Testis (tissue), 2 donors: ENCODE measurements at regions not wholly inside any gene's neighbourhood (a gene's known extent, or its start where the extent isn't known, plus 50 kb on each side); places are given as distances from the start of the nearest gene placed in this dataset.

Source experiments
- DNase-seq: peaks from one replicate; pipeline ENCODE4 v3.0.0-alpha.2; 2019
- H3K27ac ChIP-seq, 2 donors: fragments of 200-600 bp; sonication (generic); one replicate each; pipeline ENCODE4 v1.5.1; 2019
- H3K27me3 ChIP-seq: fragments of 200-600 bp; sonication (generic); one replicate; pipeline ENCODE4 v1.5.1; 2019
- H3K36me3 ChIP-seq: fragments of 200-600 bp; sonication (generic); one replicate; pipeline ENCODE4 v1.5.1; 2017; ENCODE audit warnings: low read depth; ENCODE audit errors: missing control alignments
- H3K4me1 ChIP-seq: fragments of 200-600 bp; sonication (generic); one replicate; pipeline ENCODE4 v1.5.1; 2019
- H3K4me3 ChIP-seq, 2 donors: fragments of 200-600 bp; sonication (generic); one replicate each; pipeline ENCODE4 v1.5.1; 2017 to 2019
- H3K9me3 ChIP-seq: fragments of 200-600 bp; sonication (generic); one replicate; pipeline ENCODE4 v1.5.1; 2017
- POLR2A ChIP-seq: fragments of 450-650 bp; IDR thresholded peaks from one replicate; pipeline ENCODE4 v1.6.1; 2017; ENCODE audit warnings: antibody characterized with exemption, mild to moderate bottlenecking, moderate library complexity
- WGBS, 2 donors: methylation state at CpG; one replicate each; pipeline ENCODE4 v1.1.5; 2018; 5-methylcytosine and 5-hydroxymethylcytosine counted together
- intact Hi-C: fragments of 100-400 bp; cut with DNase I; formaldehyde crosslinking; loops from one replicate; pipeline ENCODE4 v1.15.1; 2023; ENCODE audit warnings: low total_unique reads
- TF ChIP-seq, protein P1 (sequence below), 3 experiments: fragments of 450-650 bp in 2 of 3; fragments of 200-600 bp in 1 of 3; sonication (generic) in 1 of 3; IDR thresholded peaks; one replicate each; pipeline ENCODE4 v1.5.1; 2016 to 2019; ENCODE audit warnings: antibody characterized with exemption in 3 of 3, mild to moderate bottlenecking in 2 of 3, moderate library complexity in 1 of 3

DNA sequence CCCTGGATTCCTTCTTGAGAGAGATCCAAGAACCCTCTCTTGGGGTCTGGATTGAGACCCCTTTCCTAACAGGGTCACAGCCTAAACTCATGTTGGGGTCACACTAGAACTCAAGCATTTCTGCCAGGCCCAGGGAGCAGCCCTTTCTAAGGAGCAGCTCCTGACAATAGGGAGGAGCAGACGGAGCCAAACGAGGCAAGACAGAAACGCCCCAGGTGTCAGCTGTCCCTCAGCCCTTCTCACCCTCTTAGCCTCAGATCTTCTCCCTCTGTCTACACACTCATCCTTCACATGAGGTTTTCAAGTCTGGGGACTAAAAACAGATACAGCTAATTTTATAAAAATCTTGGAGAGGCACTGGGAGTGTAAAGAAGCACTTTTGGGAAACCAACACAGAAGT is 157.2 kb downstream of the SOCS6 start:
- WGBS, 2 donors, result 48 to 53% methylated on average over 3 of the region's 3 CpGs

DNA sequence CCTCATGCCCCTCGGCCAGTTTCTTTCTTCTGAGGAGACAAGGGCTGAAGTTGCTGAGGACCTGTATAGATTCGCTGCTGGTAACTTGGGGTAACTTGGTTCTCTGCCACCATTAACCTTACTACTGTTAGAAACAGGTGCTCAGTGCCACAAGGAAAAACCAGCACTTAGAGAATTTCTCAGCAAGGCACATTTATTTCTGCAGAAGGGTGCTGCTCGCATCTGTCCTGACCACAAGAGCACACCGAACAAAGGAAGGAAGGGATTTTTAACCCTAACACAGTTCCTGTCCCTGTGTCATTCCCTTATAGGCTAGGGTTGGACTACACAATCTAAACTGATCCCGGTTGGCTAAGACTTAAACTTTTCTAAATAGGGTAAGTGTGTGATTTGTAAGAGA is 154.1 kb downstream of the SOCS6 start:
- Histone ChIP-seq H3K4me1 (no peaks in the 10 kb centered on the region), H3K27me3 (no peaks in the 10 kb centered on the region), H3K9me3 (no peaks in the 10 kb centered on the region), H3K27ac (no peak overlapping the region), H3K36me3 (no peaks in the 10 kb centered on the region), H3K4me3 (no peak overlapping the region)
- intact Hi-C loops, result no loop called here
- DNase-seq, result no peak
- TF ChIP-seq, protein P1, sequence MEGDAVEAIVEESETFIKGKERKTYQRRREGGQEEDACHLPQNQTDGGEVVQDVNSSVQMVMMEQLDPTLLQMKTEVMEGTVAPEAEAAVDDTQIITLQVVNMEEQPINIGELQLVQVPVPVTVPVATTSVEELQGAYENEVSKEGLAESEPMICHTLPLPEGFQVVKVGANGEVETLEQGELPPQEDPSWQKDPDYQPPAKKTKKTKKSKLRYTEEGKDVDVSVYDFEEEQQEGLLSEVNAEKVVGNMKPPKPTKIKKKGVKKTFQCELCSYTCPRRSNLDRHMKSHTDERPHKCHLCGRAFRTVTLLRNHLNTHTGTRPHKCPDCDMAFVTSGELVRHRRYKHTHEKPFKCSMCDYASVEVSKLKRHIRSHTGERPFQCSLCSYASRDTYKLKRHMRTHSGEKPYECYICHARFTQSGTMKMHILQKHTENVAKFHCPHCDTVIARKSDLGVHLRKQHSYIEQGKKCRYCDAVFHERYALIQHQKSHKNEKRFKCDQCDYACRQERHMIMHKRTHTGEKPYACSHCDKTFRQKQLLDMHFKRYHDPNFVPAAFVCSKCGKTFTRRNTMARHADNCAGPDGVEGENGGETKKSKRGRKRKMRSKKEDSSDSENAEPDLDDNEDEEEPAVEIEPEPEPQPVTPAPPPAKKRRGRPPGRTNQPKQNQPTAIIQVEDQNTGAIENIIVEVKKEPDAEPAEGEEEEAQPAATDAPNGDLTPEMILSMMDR (IDR thresholded peaks at IDR 0.05), result no peak
- no peak for TF ChIP-seq POLR2A
- 75 to 85% methylated on average over 5 of the region's 5 CpGs for WGBS, 2 donors

More for the DNA sequence above, 157.2 kb downstream of the SOCS6 start:
- TF ChIP-seq, protein P1 (IDR thresholded peaks at IDR 0.05), result no peak
- TF ChIP-seq POLR2A, result no peak
- Histone ChIP-seq H3K9me3 (no peaks in the 10 kb centered on the region), H3K27me3 (no peaks in the 10 kb centered on the region), H3K27ac (no peak overlapping the region), H3K4me3 (no peak overlapping the region), H3K36me3 (no peaks in the 10 kb centered on the region), H3K4me1 (no peaks in the 10 kb centered on the region)
- DNase-seq, result no peak
- intact Hi-C loops, result no loop called here

DNA sequence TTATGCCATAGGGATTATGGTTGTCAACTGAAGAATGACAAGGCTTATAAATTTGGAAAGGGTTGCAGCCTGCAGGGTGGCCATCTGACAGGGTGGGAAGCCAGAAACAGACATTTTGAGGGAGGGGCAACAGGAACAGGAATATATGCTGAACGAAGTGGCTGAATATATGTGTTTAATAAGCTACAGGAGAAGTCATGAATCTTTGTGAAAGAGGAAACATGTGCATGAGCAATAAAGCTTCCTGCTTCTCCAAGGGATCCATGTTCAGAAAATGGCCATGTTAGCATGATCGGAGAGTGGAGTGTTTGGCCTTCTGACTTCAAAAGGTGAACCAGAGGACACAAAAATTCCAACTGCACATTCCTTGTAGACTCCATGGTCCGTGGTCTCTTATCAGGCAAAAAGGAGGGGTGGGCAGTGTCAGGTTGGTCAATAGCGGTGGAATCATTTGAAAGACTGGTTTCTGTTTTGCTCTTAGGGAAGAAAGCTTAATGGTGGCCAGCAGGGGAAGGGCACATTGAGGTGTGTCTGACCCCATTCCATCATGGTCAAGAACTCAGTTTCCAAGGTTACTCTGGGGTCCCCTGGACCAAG is 144.1 kb downstream of the SOCS6 start:
- 68% methylated on average over 4 of the region's 4 CpGs for WGBS, 2 donors
- intact Hi-C loops, result loop anchor here (10.0 kb wide), 1 partner anchor 238 kb away; no protein-coding TSS in a partner anchor

DNA sequence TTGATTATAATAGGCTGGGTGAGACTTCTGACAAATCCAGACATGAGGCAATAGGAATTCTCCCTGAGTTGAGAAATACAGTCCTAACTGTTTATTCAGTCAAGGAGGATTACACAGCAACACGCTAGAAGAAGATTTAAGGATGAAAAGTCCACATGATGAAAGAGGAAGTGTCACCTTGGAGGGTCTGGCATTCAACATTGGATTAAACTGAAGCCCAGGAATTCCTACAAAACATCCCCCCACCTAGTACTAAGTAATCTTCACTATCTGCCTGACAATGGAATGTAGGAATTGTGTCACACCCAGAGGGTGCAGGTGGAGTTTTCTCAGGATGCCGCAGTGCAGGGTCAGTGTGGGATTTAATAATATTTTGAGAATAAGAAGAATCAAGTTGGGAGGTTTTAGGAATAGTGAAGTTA is 142.4 kb downstream of the SOCS6 start:
- Histone ChIP-seq H3K4me3 (no peak overlapping the region), H3K36me3 (no peaks in the 10 kb centered on the region), H3K9me3 (no peaks in the 10 kb centered on the region), H3K27me3 (no peaks in the 10 kb centered on the region), H3K27ac (no peak overlapping the region), H3K4me1 (no peaks in the 10 kb centered on the region)
- no peak for DNase-seq
- WGBS, 2 donors, result 56 to 74% methylated on average over 2 of the region's 2 CpGs
- intact Hi-C loops, result loop anchor here (10.0 kb wide), 1 partner anchor 236 kb away; no protein-coding TSS in a partner anchor
- TF ChIP-seq, protein P1 (IDR thresholded peaks at IDR 0.05), result no peak
- no peak for TF ChIP-seq POLR2A

More for the DNA sequence above, 144.1 kb downstream of the SOCS6 start:
- Histone ChIP-seq H3K4me1 (no peaks in the 10 kb centered on the region), H3K27me3 (no peaks in the 10 kb centered on the region), H3K4me3 (no peak overlapping the region), H3K36me3 (no peaks in the 10 kb centered on the region), H3K9me3 (no peaks in the 10 kb centered on the region), H3K27ac (no peak overlapping the region)
- no peak for DNase-seq
- TF ChIP-seq, protein P1 (IDR thresholded peaks at IDR 0.05), result no peak
- TF ChIP-seq POLR2A, result no peak
